ENCODE measurements at regions not wholly inside any gene's neighbourhood (a gene's known extent, or its start where the extent isn't known, plus 50 kb on each side); places are given as distances from the start of the nearest gene placed in this dataset.

DNA sequence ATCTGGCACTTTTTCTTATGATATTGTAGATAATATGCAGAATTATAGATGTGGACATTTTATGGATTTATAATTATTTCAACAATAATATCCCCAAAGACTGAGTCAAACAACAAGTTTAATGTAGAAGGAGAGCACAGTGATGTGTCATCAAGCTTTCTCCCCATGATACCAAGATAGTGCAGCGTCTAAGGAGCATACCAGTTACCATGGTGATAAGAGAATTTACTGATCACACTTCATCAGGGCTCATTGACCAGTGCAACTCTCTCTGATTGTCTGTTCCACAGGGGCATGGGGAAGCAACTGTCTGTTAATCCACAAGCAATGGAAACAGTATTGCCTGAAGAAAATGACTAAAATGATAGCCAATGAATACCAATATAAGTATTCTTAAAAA lies 209.6 kb upstream of the DPYD start:
- 60 to 80% methylated on average over 1 of the region's 1 CpG for WGBS, 2 donors (ENCODE audit: low coverage in 1 of 2)
- Histone ChIP-seq H3K27ac (no peak overlapping the region), H3K4me3 (no peak overlapping the region), H3K9me3 (no peaks in the 10 kb centered on the region), H3K4me1 (no peaks in the 10 kb centered on the region), H3K36me3 (no peaks in the 10 kb centered on the region), H3K27me3 (no peaks in the 10 kb centered on the region)
- no peak for ATAC-seq
- no peak for TF ChIP-seq POLR2A (IDR thresholded peaks at IDR 0.05)
- TF ChIP-seq, protein P1, sequence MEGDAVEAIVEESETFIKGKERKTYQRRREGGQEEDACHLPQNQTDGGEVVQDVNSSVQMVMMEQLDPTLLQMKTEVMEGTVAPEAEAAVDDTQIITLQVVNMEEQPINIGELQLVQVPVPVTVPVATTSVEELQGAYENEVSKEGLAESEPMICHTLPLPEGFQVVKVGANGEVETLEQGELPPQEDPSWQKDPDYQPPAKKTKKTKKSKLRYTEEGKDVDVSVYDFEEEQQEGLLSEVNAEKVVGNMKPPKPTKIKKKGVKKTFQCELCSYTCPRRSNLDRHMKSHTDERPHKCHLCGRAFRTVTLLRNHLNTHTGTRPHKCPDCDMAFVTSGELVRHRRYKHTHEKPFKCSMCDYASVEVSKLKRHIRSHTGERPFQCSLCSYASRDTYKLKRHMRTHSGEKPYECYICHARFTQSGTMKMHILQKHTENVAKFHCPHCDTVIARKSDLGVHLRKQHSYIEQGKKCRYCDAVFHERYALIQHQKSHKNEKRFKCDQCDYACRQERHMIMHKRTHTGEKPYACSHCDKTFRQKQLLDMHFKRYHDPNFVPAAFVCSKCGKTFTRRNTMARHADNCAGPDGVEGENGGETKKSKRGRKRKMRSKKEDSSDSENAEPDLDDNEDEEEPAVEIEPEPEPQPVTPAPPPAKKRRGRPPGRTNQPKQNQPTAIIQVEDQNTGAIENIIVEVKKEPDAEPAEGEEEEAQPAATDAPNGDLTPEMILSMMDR (IDR thresholded peaks at IDR 0.05): no peak
- TF ChIP-seq EP300 (IDR thresholded peaks at IDR 0.05): no peak
- TF ChIP-seq POLR2AphosphoS5 (IDR thresholded peaks at IDR 0.05): no peak

DNA sequence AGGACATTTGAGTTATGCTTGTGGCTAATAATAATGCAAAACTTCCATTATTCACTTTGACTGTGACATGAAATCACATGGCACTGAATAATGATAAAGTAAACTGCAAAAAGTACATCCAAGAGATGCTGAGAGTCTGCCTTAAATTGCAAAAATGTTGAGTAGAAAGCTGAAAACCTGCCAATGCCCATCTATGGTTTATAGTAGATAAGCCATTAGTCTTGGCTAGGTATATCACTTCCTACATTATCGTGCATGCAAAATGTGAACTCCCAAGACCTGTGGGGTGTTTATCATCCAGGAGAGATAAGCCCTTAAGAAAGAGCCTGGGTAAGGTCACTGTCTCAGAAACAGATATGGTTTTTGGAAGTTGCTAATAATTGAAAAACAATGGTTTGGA lies 208.7 kb upstream of the DPYD start:
- Histone ChIP-seq H3K36me3 (no peaks in the 10 kb centered on the region), H3K27me3 (no peaks in the 10 kb centered on the region), H3K27ac (no peak overlapping the region), H3K9me3 (no peaks in the 10 kb centered on the region), H3K4me3 (no peak overlapping the region), H3K4me1 (no peaks in the 10 kb centered on the region)
- 27 to 83% methylated on average over 1 of the region's 1 CpG for WGBS, 2 donors (ENCODE audit: low coverage in 1 of 2)
- no peak for TF ChIP-seq EP300 (IDR thresholded peaks at IDR 0.05)
- TF ChIP-seq, protein P1 (IDR thresholded peaks at IDR 0.05): no peak
- no peak for ATAC-seq

DNA sequence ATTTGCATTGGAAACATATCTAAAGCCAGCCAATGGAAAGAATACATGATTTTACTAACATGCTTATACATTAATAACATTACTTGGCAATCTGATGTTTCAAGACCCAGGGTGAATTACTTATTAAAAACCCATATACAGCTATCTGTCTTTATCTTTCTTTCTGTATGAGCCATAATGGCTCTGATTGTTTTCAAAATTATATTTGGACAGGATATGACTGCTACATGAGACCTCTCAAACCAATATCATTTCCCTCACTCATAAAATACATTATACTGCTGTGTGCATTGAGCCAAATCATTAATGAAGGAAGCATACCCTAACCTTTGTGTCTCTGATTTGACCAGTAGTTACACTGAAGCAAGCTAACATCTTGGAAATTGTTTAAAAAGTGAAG lies 205.9 kb upstream of the DPYD start:
- no peak overlapping the region for H3K27ac ChIP-seq
- H3K27me3 ChIP-seq: no peaks in the 10 kb centered on the region
- H3K36me3 ChIP-seq: no peaks in the 10 kb centered on the region
- H3K4me3 ChIP-seq: no peak overlapping the region
- no peak for ATAC-seq
- TF ChIP-seq POLR2A (IDR thresholded peaks at IDR 0.05) (no peak), POLR2AphosphoS5 (IDR thresholded peaks at IDR 0.05) (no peak), EP300 (IDR thresholded peaks at IDR 0.05) (no peak)
- TF ChIP-seq, protein P1 (IDR thresholded peaks at IDR 0.05): no peak
- no peaks in the 10 kb centered on the region for H3K9me3 ChIP-seq
- H3K4me1 ChIP-seq: no peaks in the 10 kb centered on the region

DNA sequence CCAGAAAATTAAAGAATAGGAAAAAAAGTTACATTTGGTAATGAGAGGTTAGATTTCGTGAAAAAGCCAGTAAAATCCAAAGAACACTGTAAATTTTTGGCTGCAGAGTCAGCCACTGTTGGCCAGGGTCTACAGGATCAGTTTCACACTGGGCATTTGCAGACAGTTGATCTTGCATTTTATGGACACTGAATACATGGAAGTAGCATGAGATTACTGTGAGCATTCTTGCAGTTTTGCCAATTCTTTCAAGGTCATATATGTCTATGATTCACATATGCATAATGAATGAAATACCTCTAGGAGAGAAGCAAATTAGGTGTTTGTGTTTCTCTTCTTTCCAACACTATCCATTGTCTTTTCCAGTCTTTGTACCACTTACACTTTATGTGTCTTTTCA lies 200.8 kb upstream of the DPYD start:
- no peak overlapping the region for H3K27ac ChIP-seq
- TF ChIP-seq, protein P1 (IDR thresholded peaks at IDR 0.05): no peak
- no peak for TF ChIP-seq POLR2AphosphoS5 (IDR thresholded peaks at IDR 0.05)
- TF ChIP-seq EP300 (IDR thresholded peaks at IDR 0.05): no peak
- no peak for TF ChIP-seq POLR2A (IDR thresholded peaks at IDR 0.05)
- H3K27me3 ChIP-seq: no peaks in the 10 kb centered on the region
- no peaks in the 10 kb centered on the region for H3K9me3 ChIP-seq
- WGBS, 2 donors (ENCODE audit: low coverage in 1 of 2): 0 to 15% methylated on average over 1 of the region's 1 CpG
- H3K4me1 ChIP-seq: no peaks in the 10 kb centered on the region
- H3K4me3 ChIP-seq: no peak overlapping the region
- H3K36me3 ChIP-seq: no peaks in the 10 kb centered on the region
- ATAC-seq: no peak

DNA sequence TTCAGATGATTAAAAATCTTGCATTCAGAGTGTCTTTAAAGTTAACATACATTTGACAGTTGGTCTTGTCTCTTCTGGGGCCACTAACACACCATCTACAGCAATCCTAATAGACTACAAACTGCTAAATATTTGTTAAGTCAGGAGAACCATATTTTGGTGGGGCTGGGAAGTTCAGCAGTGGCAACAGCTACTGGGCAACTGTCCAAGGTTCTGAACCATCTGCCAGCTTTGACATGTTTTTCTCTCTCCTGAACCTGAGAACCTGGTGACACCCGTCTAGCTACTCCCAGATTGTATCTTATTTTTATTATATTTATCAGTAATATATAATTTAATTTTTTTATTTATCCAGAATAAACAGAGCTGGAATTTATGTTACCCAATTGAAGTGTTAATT lies 199.0 kb upstream of the DPYD start:
- Histone ChIP-seq H3K4me3 (no peak overlapping the region), H3K9me3 (no peaks in the 10 kb centered on the region), H3K4me1 (no peaks in the 10 kb centered on the region), H3K36me3 (no peaks in the 10 kb centered on the region), H3K27me3 (no peaks in the 10 kb centered on the region), H3K27ac (no peak overlapping the region)
- 8 to 19% methylated on average over 1 of the region's 1 CpG for WGBS, 2 donors (ENCODE audit: low coverage in 1 of 2)
- ATAC-seq: no peak
- TF ChIP-seq, protein P1 (IDR thresholded peaks at IDR 0.05): no peak
- no peak for TF ChIP-seq POLR2A (IDR thresholded peaks at IDR 0.05)
- TF ChIP-seq EP300 (IDR thresholded peaks at IDR 0.05): no peak
- no peak for TF ChIP-seq POLR2AphosphoS5 (IDR thresholded peaks at IDR 0.05)
